Retinal pigment epithelial cell (primary cell): ENCODE measurements at regions not wholly inside any gene's neighbourhood (a gene's known extent, or its start where the extent isn't known, plus 50 kb on each side); places are given as distances from the start of the nearest gene placed in this dataset.

Experiments
- DNase-seq: peaks from one replicate; pipeline ENCODE4 v3.0.0-alpha.2; 2010; ENCODE audit warnings: low read depth
- H3K4me3 ChIP-seq: 2 replicates; pipeline ENCODE4 v1.5.1; 2011; ENCODE audit warnings: mild to moderate bottlenecking, low read length, control low read depth, moderate library complexity
- CTCF ChIP-seq: conservative IDR thresholded peaks from 2 replicates; pipeline ENCODE4 v1.5.1; 2011; ENCODE audit warnings: low read depth, low read length, control low read depth, inconsistent platforms

- DNase-seq = no peak
- TF ChIP-seq CTCF = no peak
These were observed 61.8 kb upstream of the IL6 start for GRCh38 chr7:22664988-22665798.

DNA sequence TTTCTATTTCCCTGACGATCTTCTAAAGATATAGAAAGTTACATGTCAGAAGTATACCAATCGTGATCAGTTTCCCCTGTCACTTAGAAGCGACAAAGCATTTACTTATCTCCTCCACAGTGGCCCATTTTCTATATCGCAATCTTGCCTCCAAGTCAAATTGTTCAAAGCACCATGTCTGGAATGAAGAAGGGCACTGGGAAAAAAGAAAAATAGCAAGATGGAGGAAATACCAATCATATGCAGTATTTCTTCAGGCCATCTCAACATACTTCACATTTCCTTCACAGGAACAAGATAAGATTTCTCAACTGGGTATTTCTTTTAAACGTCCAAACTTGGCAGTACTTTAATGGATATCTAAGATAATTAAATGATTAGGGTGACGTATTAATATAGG, 63.3 kb upstream of the IL6 start:
- no peak for DNase-seq
- no peak for TF ChIP-seq CTCF
- no peak overlapping the region for H3K4me3 ChIP-seq

More at GRCh38 chr7:22664988-22665798, 61.8 kb upstream of the IL6 start:
- H3K4me3 ChIP-seq = no peak overlapping the region

GRCh38 chr7:22663357-22663718, 63.7 kb upstream of the IL6 start:
- H3K4me3 ChIP-seq = no peak overlapping the region
- DNase-seq = no peak
- no peak for TF ChIP-seq CTCF

DNA sequence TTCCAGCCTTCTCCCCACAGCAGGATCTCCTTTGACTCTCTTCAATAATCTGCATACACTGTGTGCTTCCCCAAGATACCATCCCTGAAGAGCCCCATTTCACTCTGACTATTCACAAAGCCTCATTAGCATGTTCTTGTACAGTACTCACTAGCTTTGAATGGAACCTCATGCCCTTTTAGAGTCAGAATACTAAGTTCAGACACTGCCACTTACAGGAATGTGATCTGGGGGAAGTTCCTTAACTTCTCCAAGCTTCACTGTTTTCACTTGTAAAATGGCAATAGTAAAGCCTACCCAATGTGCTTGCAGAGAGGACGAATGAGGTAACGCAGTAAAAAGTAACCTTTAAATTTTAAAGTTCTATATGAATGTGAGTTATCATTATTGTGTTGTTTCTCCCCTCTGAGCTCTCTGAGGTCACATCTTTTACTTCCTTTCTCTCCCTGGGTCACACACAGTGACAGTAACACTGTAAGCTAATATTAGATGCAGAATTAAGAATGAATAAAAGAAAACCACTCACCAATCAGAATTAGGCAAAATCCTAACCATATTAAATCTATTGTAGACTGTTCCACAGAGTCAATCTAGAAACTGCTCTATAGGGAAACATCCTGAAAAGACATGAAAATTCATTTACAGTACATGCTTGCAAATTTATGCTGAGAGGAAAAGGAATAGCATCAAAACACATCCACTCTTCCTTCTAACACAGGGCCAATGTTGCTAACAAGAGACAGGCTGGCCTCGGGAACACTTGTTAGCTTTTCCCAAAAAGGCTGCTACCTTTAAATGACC, 64.2 kb upstream of the IL6 start:
- no peak overlapping the region for H3K4me3 ChIP-seq
- TF ChIP-seq CTCF = no peak
- DNase-seq = no peak

DNA sequence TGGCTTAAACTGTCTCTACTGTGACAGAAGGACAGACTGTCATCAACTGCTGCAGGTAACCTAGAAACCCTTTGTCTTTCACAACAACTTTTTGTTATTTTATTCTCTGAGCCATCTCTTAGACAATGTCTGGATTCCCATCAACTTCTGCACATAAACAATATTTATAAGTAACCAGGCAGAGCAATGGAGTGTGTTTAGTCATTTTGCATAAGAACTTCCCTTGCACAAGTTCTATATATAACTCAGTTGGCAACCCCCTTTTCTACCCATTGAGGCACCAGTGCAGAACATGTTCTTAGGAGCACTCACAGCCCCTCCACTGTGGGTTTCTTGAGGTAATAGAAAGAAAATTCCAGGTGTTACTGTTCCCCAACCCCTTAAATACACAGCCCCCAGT, 65.0 kb upstream of the IL6 start:
- no peak for DNase-seq
- no peak overlapping the region for H3K4me3 ChIP-seq
- TF ChIP-seq CTCF = no peak

DNA sequence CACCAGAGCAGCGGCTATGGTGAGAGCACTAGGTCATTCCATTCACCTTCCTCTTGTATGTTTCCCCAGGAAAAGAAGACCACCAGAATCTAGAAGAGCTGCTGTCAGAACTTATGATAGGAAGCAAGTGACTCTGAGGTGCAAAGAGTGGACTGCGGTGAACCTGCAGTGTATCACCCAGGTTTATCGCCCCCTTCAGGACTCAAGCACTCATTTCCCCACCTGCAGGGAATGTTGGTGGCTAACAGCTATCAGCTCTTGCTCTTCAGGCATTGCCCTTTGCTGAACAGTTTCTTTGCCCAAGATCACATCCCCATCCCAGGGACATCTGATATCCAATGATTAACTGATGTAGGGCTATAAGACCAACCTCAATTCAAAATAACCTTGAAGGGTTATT, 66.3 kb upstream of the IL6 start:
- no peak overlapping the region for H3K4me3 ChIP-seq
- DNase-seq = no peak
- peak; percentile 44 for TF ChIP-seq CTCF
